ENCODE measurements at regions not wholly inside any gene's neighbourhood (a gene's known extent, or its start where the extent isn't known, plus 50 kb on each side); places are given as distances from the start of the nearest gene placed in this dataset.

DNA sequence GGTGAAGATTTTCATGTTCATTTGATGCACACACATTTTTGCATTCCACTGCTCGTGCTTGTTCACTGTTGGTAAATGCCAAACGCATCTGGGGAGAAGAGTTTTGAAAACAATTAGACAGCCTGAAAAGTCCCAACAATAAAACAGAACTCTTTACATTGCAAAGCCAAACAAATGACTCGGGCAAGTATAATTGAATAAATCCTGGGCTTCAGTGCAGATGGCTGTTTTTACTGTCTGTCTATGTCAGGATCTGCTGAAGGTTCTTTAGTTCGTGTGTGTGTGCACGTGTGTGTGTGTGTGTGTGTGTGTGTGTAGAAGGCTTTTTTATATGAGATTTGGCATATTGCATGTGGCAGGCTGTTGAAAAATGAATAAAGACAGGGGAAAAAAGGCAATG lies 277.5 kb upstream of the CDIN1 start:
- DNase-seq, result no peak
- 65 to 71% (median 69%) methylated on average over 5 of the region's 5 CpGs for WGBS, 4 donors
- no peaks in the 10 kb centered on the region for H3K4me1 ChIP-seq (replicated peaks in 1 of 2)
- no peak for TF ChIP-seq POLR2A (IDR thresholded peaks at IDR 0.05)
- TF ChIP-seq, protein P1, sequence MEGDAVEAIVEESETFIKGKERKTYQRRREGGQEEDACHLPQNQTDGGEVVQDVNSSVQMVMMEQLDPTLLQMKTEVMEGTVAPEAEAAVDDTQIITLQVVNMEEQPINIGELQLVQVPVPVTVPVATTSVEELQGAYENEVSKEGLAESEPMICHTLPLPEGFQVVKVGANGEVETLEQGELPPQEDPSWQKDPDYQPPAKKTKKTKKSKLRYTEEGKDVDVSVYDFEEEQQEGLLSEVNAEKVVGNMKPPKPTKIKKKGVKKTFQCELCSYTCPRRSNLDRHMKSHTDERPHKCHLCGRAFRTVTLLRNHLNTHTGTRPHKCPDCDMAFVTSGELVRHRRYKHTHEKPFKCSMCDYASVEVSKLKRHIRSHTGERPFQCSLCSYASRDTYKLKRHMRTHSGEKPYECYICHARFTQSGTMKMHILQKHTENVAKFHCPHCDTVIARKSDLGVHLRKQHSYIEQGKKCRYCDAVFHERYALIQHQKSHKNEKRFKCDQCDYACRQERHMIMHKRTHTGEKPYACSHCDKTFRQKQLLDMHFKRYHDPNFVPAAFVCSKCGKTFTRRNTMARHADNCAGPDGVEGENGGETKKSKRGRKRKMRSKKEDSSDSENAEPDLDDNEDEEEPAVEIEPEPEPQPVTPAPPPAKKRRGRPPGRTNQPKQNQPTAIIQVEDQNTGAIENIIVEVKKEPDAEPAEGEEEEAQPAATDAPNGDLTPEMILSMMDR (IDR thresholded peaks at IDR 0.05), result no peak
- no peak overlapping the region for H3K27ac ChIP-seq
- intact Hi-C loops (cut with DNase I), result no loop called here
- no peaks in the 10 kb centered on the region for H3K36me3 ChIP-seq (replicated peaks in 1 of 2)
- no peaks in the 10 kb centered on the region for H3K27me3 ChIP-seq
- peaks cover 0 to 2% (median 0%) of the 10 kb centered on the region in 3 donors for H3K9me3 ChIP-seq (replicated peaks in 1 of 3)
- no peak overlapping the region for H3K4me3 ChIP-seq

DNA sequence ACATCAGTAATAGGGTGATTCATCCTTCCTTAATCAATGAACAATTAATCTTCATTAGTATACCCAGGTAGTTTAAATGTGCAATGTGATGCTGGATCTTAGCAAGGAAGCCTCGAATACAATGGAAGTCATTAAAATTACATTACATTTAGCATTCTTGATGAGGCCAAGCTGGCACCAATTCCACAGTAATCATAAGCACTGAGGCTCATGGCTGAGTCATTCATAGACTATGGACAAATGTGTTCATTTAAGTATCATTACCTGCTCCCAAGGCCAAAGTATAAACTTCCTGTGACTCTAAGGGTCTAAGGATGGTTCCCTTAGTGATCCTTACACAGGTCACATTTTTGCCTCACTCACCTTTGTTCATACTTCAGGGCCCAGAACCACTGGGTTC lies 266.4 kb upstream of the CDIN1 start:
- Histone ChIP-seq H3K27me3 (no peaks in the 10 kb centered on the region), H3K27ac (no peak overlapping the region), H3K36me3 (replicated peaks in 1 of 2) (no peaks in the 10 kb centered on the region), H3K9me3 (replicated peaks in 1 of 3) (no peaks in the 10 kb centered on the region), H3K4me1 (replicated peaks in 1 of 2) (no peaks in the 10 kb centered on the region), H3K4me3 (no peak overlapping the region)
- DNase-seq, result no peak
- intact Hi-C loops (cut with DNase I), result no loop called here
- TF ChIP-seq POLR2A (IDR thresholded peaks at IDR 0.05), result no peak
- TF ChIP-seq, protein P1 (IDR thresholded peaks at IDR 0.05), result no peak
- WGBS, 4 donors, result 71 to 80% (median 77%) methylated on average over 1 of the region's 1 CpG

DNA sequence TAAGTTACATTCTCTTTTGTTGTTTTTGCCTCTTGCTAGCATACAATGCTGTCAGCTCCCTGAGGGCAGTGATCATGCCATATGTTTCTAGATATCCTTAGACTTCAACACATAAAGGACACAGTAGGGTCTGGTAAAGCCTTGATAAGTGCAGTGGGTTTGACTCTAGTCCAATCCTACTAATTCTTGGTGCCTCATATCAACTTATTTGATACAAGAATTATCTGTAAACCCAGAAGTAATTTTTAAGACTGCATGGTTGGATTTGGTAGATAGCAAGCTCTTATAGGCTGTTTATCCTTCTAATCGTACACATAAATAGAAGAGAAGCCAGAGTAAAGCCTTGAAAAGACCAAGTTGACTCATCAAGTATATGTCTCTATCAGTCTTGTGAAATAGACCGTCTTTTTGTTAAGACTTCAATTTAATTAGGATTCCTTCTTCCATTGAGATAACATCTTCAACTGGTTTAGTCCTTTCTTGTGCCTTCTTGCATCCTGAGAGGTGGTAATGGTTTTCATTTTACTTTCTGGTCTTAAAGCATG lies 265.6 kb upstream of the CDIN1 start:
- DNase-seq, result no peak

DNA sequence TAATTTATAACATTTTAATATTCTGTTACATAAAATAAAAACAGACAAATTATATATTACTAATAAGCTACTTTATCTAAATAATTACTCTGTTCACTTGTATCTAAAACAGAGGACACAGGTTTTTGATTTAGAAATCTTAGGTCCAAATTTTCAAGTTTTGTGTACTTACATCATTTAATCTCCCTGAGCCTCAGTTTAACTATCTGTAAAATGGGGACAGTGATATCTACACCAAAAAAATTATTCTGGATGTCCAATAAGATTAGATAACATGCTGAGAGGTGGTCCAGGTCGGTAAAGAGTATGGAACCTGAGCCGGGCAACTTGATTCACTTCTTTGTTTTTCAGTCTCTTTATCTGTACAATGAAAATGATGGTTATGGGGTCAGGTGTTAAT lies 263.8 kb upstream of the CDIN1 start:
- no peaks in the 10 kb centered on the region for H3K4me1 ChIP-seq (replicated peaks in 1 of 2)
- H3K9me3 ChIP-seq (replicated peaks in 1 of 3), result peaks cover 0 to 5% (median 0%) of the 10 kb centered on the region in 3 donors
- H3K27me3 ChIP-seq, result no peaks in the 10 kb centered on the region
- TF ChIP-seq, protein P1 (IDR thresholded peaks at IDR 0.05), result no peak
- no peak for TF ChIP-seq POLR2A (IDR thresholded peaks at IDR 0.05)
- no peak for DNase-seq
- intact Hi-C loops (cut with DNase I), result no loop called here
- H3K27ac ChIP-seq, result no peak overlapping the region
- no peak overlapping the region for H3K4me3 ChIP-seq
- H3K36me3 ChIP-seq (replicated peaks in 1 of 2), result no peaks in the 10 kb centered on the region
- WGBS, 4 donors, result 91 to 93% (median 92%) methylated on average over 2 of the region's 2 CpGs

More for the DNA sequence above, 265.6 kb upstream of the CDIN1 start:
- Histone ChIP-seq H3K9me3 (replicated peaks in 1 of 3) (peaks cover 0 to 3% (median 0%) of the 10 kb centered on the region in 3 donors), H3K4me3 (no peak overlapping the region), H3K27ac (no peak overlapping the region), H3K4me1 (replicated peaks in 1 of 2) (no peaks in the 10 kb centered on the region), H3K36me3 (replicated peaks in 1 of 2) (no peaks in the 10 kb centered on the region), H3K27me3 (no peaks in the 10 kb centered on the region)
- TF ChIP-seq, protein P1 (IDR thresholded peaks at IDR 0.05), result no peak
- TF ChIP-seq POLR2A (IDR thresholded peaks at IDR 0.05), result no peak
- WGBS, 4 donors, result 78 to 89% (median 81%) methylated on average over 2 of the region's 2 CpGs
- intact Hi-C loops (cut with DNase I), result no loop called here

Measured in adrenal gland (tissue), 9 donors.